Iris pigment epithelial cell (primary cell): ENCODE measurements at regions not wholly inside any gene's neighbourhood (a gene's known extent, or its start where the extent isn't known, plus 50 kb on each side); places are given as distances from the start of the nearest gene placed in this dataset.
A peak's percentile ranks its signal among the peaks of the same experiment; 100 is the strongest.

Experiments
- DNase-seq: peaks from one replicate; pipeline ENCODE4 v3.0.0-alpha.2; 2011; ENCODE audit warnings: low read depth

DNA sequence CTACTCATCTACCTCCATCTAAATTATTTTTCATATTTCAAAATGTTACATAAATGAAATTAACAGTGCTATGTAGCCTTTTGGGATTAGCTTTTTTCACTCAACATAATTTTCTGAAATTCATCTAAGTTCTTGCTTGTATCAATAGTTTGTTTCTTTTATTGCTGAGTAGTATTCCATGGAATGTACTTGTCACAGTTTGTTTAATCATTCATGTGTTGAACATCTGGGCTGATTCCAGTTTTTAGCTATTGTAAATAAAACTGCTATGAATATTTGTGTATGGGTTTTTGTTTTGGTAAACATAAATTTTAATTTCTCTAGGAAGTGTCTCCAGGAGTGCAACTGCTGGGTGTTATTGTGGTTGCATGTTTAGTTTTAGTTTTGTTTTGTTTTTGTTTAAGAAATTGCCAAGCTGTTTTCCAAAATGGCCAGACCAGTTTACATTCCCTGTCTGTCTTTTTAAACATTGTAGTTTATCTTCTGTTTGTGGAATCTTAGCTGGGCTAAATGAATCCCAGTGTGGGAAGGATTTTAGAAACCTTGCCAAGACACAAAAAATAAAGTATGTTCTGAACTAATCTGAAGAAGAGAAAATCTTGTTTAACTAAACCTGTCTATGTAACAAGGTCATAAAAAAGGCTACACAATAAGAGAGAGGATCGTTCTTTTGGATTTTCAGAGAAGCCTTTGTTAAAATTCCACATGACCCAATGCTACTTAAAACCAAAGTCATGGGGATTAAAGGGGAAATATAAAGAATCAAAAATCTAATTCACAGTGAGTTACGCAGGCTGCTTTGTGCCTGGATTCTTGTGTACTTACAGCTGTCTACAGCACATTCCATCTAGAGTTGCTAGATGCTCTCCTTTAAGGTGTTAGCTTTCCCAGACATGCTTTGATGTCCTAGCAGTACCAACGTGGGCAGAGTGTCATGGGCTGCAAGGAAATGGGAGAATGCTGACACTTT lies 129.2 kb upstream of the SUCLG2 start:
- DNase-seq, result peak; percentile 67

DNA sequence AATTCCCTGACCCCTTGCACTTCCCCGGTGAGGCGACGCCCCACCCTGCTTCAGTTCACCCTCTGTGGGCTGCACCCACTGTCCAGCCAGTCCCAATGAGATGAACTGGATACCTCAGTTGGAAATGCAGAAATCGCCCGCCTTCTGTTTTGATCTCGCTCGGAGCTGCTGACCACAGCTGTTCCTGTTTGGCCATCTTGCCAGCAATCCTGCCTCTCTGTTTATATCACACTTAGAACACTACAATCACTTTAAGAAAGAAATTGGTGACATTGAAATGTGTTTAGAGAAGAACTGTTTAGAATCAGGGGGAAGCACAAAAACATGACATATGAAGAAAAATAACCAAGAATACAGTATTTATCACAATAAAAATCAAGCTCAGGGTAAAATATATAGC lies 127.5 kb upstream of the SUCLG2 start:
- no peak for DNase-seq

DNA sequence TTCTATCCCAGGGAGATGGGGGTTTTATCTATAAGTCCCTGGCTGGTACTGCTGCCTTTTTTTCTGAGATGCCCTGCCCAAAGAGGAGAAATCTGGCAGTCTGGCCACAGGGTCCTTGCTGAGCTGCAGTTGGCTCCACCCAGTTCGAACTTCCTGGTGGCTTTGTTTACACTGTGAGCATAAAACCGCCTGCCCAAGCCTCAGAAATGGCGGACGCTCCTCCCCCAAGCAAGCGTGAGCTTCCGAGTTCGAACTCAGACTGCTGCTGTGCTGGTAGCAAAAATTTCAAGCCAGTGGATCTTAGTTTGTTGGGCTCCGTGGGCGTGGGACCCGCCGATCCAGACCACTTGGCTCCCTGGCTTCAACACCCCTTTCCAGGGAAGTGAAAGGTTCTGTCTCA lies 126.8 kb upstream of the SUCLG2 start:
- no peak for DNase-seq

DNA sequence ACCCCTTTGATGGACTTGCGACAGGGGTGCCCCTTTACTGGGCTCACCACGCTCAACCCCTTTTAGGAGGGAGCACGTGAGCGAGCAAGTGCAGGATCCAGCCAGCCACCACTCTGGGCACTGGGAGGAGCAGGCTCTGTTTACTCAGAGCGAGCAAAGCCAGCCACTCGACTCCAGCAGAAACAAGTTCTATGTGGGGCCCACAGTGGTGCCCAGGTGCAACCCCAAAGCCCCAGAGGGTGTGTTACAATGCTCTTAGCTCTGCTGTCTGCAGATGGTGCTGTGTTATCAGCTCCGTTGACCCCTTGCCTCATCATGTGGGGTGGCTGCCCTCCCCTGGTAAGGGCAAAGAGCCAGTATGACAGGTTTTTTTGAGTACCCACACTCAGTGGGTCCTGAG lies 120.3 kb upstream of the SUCLG2 start:
- DNase-seq, result no peak

DNA sequence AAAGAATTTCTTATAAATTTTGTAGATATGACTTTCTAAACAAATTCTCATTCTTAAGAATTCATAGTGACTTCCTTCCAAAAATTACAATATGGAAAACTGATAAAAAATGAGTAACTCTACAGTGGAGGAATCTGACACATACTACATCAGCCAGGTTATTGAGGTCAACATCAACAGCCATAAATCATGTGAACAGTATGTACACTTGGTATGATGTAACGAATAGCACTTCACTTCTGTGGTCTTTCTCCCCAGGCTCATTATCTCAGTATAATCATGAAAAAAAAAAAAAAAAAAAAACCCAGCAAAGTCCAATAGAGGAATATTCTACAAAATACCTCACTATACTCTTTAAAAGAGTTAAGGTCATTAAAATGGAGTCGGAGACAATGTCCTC lies 111.2 kb upstream of the SUCLG2 start:
- DNase-seq, result peak; percentile 59

DNA sequence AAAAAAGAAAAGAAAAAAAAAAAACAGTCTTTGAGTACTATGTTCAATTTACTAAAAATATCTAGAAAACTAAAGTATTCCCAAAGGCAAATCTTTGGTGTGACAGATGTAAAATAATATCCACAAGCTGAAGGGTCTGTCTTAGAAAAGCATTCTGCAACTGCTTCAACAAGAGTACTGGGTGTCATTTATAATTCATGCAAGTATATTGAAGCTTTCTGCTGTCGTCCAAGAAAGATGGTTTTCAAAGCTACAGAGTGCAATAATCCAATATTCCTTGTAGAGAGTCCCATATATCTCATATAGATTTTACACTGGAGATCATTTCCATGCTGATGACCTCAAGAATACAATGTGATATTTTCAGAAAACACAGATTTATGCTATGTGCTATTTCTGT lies 90.9 kb upstream of the SUCLG2 start:
- DNase-seq, result no peak

DNA sequence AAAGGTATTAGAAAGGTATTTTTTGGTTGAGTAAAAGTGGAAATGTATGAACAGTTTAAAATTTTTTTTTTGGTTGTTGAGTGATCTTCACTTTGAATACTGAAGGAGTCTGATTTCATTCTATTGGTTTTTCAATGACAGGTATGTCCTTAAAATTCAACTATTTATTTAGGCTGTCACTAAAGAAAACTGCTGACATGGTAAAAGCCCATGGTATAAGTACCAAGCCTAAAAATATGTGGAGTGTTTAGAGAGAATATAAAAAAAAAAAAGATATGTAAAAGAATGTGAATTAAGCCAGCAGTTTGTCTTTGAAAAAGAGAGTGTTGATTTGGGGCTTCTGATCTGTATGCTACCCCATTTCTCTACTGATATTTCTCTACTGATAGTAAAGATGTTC lies 90.3 kb upstream of the SUCLG2 start:
- no peak for DNase-seq

DNA sequence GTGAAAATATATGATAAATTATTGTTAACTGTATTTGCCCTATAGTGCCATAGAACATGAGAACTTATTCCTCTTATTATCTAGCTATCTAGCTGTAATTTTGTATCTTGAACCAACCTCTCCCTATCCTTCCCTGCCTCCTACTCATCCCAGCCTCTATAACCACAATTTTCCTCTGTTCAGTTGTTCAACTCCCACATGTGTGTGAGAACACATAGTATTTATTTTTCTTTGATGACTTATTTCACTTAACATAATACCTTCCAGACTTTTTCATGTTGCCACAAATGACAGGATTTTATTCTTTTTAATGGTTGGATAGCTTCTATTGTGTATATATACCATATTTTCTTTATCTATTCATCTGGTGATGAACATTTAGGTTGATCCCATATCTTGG lies 85.4 kb upstream of the SUCLG2 start:
- DNase-seq, result peak; percentile 21

DNA sequence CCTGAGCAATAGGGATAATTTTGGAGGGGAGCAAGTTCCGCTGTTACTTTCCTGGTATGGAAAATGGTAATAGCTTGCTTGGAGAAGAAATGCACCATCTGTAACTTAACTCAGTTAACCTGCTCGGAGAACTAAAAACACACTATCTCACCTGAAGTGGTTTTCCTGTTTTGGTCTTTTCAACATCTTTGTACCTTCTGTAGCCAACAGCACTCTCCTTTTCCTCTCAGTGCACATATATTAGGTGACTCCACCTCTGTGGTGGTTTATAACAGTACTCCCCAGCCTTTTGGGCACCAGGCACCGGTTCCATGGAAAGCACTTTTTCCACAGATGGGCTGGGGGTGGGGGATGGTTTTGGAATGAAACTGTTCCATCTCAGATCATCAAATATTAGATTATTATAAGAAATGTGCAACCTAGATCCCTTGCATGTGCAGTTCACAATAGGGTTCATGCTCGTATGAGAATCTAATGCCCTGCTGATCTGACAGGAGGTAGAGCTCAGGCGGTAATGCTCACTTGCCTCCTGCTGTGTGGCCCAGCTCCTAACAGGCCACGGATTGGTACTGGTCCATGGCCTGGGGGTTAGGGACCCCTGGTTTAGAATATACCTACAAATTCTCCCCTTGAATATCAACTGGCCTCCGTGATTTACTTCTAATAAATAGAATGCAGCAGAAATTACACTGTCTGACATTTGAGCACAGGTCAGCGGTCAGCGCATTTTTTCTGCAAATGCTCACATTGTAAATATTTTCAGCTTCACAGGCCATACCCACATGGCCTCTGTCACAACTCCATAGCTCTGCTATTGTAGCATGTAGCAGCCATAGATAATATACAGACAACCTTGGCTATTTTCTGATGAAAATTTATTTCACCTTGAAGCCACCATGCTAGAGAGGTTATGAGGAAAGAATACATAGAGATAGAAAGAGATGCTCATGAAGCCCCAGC lies 83.8 kb upstream of the SUCLG2 start:
- DNase-seq, result no peak

DNA sequence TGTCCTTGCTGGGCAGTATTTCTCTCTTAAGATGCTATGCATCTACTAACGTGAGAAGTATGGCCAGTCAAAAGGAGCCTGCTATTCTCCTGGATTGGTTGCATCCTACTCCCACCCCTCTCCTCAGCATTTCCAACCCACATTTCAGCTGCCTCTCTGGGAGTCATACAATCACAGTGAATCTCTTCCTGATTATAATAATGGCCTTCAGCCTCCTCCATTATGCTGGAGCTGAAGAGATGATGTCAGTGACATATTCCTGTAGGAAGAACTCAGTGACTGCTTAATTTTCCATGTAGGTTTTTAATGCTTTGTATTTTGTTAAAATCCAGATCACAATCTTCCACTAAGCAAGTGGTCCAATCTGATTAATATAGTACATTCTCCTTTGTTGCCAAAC lies 82.7 kb upstream of the SUCLG2 start:
- no peak for DNase-seq

DNA sequence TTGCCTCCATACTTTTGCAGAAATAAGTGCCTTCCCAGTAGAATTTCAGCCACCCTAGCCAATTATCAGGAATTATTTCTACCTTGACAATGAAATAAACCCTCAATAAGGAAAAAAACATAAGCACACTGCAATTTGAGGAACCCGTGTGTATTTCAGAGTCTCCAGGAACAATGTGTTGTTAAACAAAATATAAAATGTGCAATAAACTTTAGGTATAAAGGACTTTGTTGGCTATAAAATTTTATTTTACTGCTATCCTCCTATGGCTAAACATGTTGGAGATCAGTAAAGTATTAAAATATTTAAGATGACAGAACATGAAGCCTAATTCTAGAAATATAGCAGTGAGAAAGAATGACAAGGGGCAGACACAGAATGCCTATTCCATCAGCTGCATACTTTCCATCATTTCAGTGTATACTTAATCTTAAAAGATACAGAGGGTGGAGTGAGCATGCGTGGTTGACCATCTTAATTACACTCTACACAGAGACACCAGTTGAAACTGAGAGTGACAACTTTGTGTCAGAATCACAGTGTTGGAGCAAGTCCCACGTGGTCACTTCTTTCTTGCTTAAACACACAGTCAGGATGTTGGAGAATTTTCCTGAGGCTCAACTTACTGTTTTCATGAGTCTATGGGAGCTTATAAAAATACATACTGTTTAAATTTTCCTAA lies 79.0 kb upstream of the SUCLG2 start:
- no peak for DNase-seq

DNA sequence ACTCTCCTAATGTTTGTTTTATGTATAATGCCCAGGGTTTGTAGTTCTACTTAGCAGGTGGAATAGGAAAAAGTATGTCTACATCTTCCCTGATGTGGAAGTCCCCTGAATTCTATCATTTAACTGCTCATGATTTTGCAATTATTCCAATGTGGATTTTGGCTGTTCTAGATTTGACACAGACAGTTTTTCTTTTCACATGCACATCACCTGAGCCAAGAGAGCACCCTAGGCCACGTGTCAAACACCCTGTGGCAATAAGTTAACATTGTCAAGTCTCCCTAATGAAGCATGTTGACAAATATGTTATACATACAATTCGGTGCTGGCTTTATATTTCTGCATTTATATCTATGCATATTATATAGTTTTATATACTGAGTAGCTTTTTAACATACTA lies 70.0 kb upstream of the SUCLG2 start:
- no peak for DNase-seq

DNA sequence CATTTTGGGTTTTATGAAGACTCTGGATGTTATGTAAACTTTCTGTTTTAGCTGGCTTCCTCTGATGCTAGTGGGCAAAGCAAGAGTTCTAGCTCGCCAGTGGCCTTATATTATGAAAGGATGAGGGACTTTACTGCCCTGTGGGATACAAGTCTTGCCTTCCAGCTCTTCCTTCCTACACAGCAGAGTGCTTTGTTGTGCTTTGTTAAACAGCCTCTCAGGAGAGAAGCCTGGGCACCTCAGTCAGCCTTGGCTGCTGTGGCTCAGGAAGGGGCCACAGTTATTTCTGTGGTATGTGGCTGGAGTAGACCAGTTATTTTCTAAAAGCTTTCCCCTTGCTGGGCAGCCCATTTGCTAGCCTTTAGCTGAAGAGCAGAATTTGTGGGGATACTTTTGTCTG lies 69.5 kb upstream of the SUCLG2 start:
- peak; percentile 16 for DNase-seq

DNA sequence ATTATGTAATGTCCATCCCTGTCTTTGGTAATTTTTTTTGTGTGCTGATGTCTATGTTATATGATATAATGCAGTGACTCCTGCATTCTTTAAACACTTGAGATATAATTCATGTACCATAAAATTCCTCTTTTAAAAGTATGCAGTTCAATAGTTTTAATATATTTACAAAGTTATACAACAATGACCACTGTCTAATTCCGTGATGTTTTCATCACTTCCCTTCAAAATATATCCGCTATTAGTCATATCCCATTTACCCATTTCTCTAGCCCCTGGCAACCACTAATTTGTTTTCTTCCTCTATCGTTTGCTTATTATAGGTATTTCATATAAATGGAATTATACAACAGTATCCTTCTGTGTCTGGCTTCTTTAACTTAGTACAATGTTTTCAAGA lies 64.9 kb upstream of the SUCLG2 start:
- peak; percentile 88 for DNase-seq

DNA sequence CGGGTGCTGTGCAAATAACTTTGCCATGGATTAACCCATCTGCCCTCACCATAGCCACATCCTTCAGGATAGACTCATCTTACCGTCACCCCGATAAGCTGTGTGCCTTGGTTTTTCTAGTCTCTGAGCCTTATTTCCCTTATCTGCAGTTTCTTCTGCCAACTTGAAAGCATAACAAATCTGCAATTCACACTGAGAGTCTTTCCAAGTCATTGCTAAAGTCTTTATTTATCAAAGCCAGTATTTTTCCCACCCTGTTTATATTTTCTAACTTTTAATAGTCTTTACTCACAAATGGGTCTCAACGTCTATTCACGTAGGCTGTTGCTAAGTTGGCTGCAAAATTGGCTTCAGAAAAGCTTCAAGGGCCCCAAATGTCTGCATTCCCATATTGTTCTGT lies 61.6 kb upstream of the SUCLG2 start:
- peak; percentile 55 for DNase-seq

DNA sequence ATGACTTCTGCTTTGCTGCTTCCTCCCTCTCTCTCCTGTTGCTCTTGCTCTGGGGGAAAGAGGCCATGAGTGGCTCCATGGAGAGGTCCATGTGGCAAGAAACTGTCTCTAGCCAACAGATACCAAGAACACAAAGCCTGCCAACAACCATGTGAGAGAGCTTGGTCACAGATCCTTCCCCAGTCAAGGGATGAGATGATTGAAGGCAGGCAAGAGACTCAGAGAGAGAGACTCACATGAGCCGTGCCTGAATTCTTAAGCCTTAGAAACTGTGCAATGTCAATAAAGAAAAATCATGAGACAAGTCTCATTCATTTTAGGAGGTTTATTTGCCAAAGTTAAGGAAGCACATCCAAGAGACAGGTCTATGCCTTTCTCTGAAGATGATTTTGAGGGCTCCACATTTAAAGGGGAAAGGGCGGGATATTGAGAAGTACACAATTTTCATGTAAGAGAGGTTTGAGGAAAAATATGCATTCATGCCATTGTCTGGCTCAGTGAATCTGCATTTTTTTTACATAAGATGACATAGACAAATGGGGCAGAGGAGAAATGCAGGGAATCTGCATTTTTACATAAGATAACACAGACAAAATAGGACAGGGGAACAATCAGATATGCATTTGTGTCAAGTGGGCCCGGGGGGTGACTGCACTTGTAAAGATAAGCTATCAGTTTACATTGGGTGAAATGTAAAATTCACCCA lies 59.5 kb upstream of the SUCLG2 start:
- no peak for DNase-seq

DNA sequence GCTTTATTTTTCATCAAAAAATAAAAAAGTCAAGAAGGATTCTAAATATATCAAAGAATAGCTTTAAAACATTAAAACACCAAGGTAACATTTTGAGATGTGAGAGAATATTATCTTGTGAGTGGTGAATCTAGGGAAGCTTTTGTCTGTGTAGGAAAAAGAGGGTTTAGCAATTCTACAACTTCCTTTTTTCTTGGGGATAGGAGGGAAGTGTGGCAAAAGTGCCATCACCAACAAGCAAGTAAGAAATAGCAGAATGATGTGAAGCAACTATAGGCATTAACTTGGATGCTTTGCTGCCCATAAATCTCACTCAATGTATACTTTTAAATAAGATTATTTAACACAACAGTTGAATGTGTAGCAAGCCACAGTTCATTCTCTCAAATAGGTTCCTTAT lies 57.8 kb upstream of the SUCLG2 start:
- DNase-seq, result no peak

DNA sequence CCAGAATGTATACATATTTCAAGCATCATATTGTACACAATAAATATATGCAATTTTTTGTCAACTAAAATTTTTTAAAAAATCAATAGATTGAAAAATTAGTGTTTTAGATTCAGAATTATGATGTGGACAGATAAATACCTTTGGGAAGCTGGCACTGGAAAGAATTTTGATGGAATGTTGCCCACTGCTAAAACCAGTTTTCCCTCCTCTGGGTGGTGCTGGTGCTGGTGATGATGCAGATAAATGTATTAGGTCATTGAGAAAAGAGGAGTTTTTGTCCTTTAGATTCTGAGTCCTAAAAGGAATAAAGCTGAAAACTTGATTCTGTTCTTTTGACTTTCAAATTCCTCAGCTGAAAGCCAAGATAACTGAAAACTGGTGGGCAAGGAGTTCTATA lies 56.0 kb upstream of the SUCLG2 start:
- DNase-seq, result no peak

DNA sequence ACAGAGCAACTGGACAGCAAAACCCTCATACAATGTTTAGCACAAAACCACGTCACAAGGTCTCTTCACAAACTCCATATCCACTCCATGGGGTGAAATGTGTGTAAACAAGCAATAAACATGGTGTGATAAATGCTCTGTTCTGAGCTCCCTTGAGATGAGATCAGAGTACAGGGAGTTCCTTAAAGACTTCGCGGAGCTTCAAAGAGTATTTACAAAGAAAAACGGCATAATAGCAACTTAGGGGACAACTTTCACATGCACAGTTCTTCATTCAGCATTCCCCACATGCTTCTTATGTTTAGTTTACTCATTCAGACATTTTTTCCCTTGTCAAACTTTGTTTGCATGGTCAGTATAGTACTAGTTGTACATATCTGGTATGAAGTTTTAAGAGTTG lies 52.5 kb upstream of the SUCLG2 start:
- DNase-seq, result peak; percentile 87

DNA sequence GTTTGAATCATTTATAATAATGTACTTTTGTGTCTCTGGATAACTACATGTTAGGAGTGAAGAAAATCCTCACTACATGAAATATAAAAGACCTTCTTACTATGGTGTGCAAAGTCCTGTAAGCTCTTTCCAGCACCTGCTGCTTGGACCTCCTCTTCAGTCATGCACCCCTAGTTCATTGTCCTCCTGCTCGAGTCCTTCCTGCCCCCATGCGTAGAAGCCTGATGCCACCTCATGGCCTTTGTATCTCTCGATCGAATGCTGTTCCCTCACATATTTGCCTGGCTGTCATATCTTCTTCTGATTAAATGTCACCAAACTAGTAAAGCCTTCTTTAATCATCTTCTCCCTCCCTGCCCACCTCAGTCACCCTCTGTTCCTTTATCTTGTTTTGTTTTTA lies 49.9 kb upstream of the SUCLG2 start:
- no peak for DNase-seq
